ENCODE measurements at regions not wholly inside any gene's neighbourhood (a gene's known extent, or its start where the extent isn't known, plus 50 kb on each side); places are given as distances from the start of the nearest gene placed in this dataset.

DNA sequence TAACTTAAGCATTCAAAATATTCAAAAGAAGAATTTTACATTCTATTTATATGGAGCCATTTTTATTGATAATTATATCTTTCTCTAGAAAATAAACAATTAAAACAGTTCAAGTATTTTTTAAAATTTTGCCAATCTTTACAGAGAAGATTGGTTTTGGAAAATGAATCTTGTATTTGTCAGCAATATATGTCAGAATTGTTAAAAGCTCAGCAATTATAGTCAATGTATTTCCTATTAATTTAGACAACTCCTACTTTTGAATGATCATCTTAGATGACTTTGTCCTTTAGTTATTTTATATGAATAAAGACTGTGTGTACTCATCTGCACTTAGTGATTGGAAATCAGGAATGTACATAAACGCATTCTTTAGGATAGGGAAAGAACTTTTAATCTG is 223.9 kb upstream of the MAD2L1 start:
- H3K27ac ChIP-seq (ENCODE audit: low read length): no peak overlapping the region
- H3K27me3 ChIP-seq (ENCODE audit: control insufficient read depth, insufficient read depth, low read length): no peaks in the 10 kb centered on the region
- no peak overlapping the region for H3K4me3 ChIP-seq (ENCODE audit: low read depth in 2 of 2, low read length in 2 of 2)
- CTCF ChIA-PET: no interaction called here
- POLR2A ChIA-PET: no interaction called here
- ATAC-seq (no peak), DNase-seq (ENCODE audit: low read depth, low spot score) (no peak)
- in situ Hi-C loops (cut with HindIII; ENCODE audit: low pct_unique_long_range_greater_than_20kb, low sequenced_read_pairs): no loop called here
- no TSS peak for BruUV-seq (replicated peaks)
- H3K9me3 ChIP-seq (ENCODE audit: control insufficient read depth, insufficient read depth, low read depth, low read length): no peaks in the 10 kb centered on the region
- intact Hi-C loops (cut with micrococcal nuclease; ENCODE audit: unreplicated experiment): no loop called here
- TF ChIP-seq TCF7L2 (IDR thresholded peaks at IDR 0.05; ENCODE audit: low read depth, low read length): no peak
- no peak for TF ChIP-seq REST (IDR thresholded peaks at IDR 0.05; ENCODE audit: insufficient read depth in 1 of 2, low read depth in 2 of 2, low read length in 1 of 2)
- TF ChIP-seq POLR2AphosphoS5 (IDR thresholded peaks at IDR 0.05; ENCODE audit: low read depth, low read length): no peak
- TF ChIP-seq CTCF (IDR thresholded peaks at IDR 0.05): no peak
- TF ChIP-seq SIN3A (IDR thresholded peaks at IDR 0.05; ENCODE audit: borderline replicate concordance, insufficient read depth, low read depth, low read length): no peak
- no peaks in the 10 kb centered on the region for H3K36me3 ChIP-seq (ENCODE audit: control insufficient read depth, insufficient read depth, low read length)
- H3K4me1 ChIP-seq (ENCODE audit: control insufficient read depth, insufficient read depth, low read length): no peaks in the 10 kb centered on the region

- TF ChIP-seq TCF7L2 (IDR thresholded peaks at IDR 0.05; ENCODE audit: low read depth, low read length) (no peak), POLR2AphosphoS5 (IDR thresholded peaks at IDR 0.05; ENCODE audit: low read depth, low read length) (no peak), CTCF (IDR thresholded peaks at IDR 0.05) (0 out of 2 replicates have a peak, but pooled peaks have one; percentile 8), SIN3A (IDR thresholded peaks at IDR 0.05; ENCODE audit: borderline replicate concordance, insufficient read depth, low read depth, low read length) (no peak), REST (IDR thresholded peaks at IDR 0.05; ENCODE audit: insufficient read depth in 1 of 2, low read depth in 2 of 2, low read length in 1 of 2) (no peak)
- Histone ChIP-seq H3K27ac (ENCODE audit: low read length) (no peak overlapping the region), H3K27me3 (ENCODE audit: control insufficient read depth, insufficient read depth, low read length) (no peaks in the 10 kb centered on the region), H3K4me1 (ENCODE audit: control insufficient read depth, insufficient read depth, low read length) (no peaks in the 10 kb centered on the region), H3K4me3 (ENCODE audit: low read depth in 2 of 2, low read length in 2 of 2) (no peak overlapping the region), H3K36me3 (ENCODE audit: control insufficient read depth, insufficient read depth, low read length) (no peaks in the 10 kb centered on the region), H3K9me3 (ENCODE audit: control insufficient read depth, insufficient read depth, low read depth, low read length) (no peaks in the 10 kb centered on the region)
- ChIA-PET CTCF (no interaction called here), POLR2A (no interaction called here)
- ATAC-seq (no peak), DNase-seq (ENCODE audit: low read depth, low spot score) (no peak)
- BruUV-seq (replicated peaks): no TSS peak
- in situ Hi-C loops (cut with HindIII; ENCODE audit: low pct_unique_long_range_greater_than_20kb, low sequenced_read_pairs): no loop called here
- intact Hi-C loops (cut with micrococcal nuclease; ENCODE audit: unreplicated experiment): no loop called here
Observed at GRCh38 chr4:120286813-120287212, 220.2 kb upstream of the MAD2L1 start.

Measured in Panc1 (cell line).